Ishikawa (cell line): ENCODE measurements at regions not wholly inside any gene's neighbourhood (a gene's known extent, or its start where the extent isn't known, plus 50 kb on each side); places are given as distances from the start of the nearest gene placed in this dataset.

ENCODE experiments used
- CEBPB ChIP-seq: IDR thresholded peaks from 2 replicates; pipeline ENCODE4 v1.6.1; 2012
- CREB1 ChIP-seq: IDR thresholded peaks from 2 replicates; pipeline ENCODE4 v1.6.1; 2012; ENCODE audit warnings: low read depth
- EP300 ChIP-seq: IDR thresholded peaks from 2 replicates; pipeline ENCODE4 v1.6.1; 2012; ENCODE audit warnings: borderline replicate concordance
- FOXM1 ChIP-seq: IDR thresholded peaks from 2 replicates; pipeline ENCODE4 v1.6.1; 2012; ENCODE audit warnings: low read depth, borderline replicate concordance
- MAX ChIP-seq: IDR thresholded peaks from 2 replicates; pipeline ENCODE4 v1.6.1; 2012
- NFIC ChIP-seq: IDR thresholded peaks from 2 replicates; pipeline ENCODE4 v1.6.1; 2012
- RAD21 ChIP-seq: IDR thresholded peaks from 2 replicates; pipeline ENCODE4 v1.6.1; 2012; ENCODE audit warnings: low read depth
- REST ChIP-seq: IDR thresholded peaks from 2 replicates; pipeline ENCODE4 v1.6.1; 2012; ENCODE audit warnings: low read depth, mild to moderate bottlenecking
- TAF1 ChIP-seq: IDR thresholded peaks from 2 replicates; pipeline ENCODE4 v1.6.1; 2012; ENCODE audit warnings: low read depth, mild to moderate bottlenecking
- TCF12 ChIP-seq: IDR thresholded peaks from 2 replicates; pipeline ENCODE4 v1.6.1; 2012; ENCODE audit warnings: low read depth
- TEAD4 ChIP-seq: IDR thresholded peaks from 2 replicates; pipeline ENCODE4 v1.6.1; 2012
- USF1 ChIP-seq: IDR thresholded peaks from 2 replicates; pipeline ENCODE4 v1.6.1; 2012
- YY1 ChIP-seq: IDR thresholded peaks from 2 replicates; pipeline ENCODE4 v1.6.1; 2012; ENCODE audit warnings: low read depth
- ZBTB7A ChIP-seq: IDR thresholded peaks from 2 replicates; pipeline ENCODE4 v1.6.1; 2012; ENCODE audit warnings: low read depth

GRCh38 chr12:83954956-83955601, 957.5 kb downstream of the SLC6A15 start:
- TF ChIP-seq RAD21 (no peak), CEBPB (no peak), EP300 (no peak), CREB1 (no peak), FOXM1 (no peak), TAF1 (no peak), REST (no peak), ZBTB7A (no peak), YY1 (no peak), MAX (no peak), USF1 (no peak), TEAD4 (no peak), TCF12 (no peak), NFIC (no peak)
